ENCODE measurements at regions not wholly inside any gene's neighbourhood (a gene's known extent, or its start where the extent isn't known, plus 50 kb on each side); places are given as distances from the start of the nearest gene placed in this dataset.
"Not testable (repeated sequence)": the region's sequence is repeated elsewhere in the genome, so short reads cannot be mapped to it uniquely, and the experiment has no call there.

DNA sequence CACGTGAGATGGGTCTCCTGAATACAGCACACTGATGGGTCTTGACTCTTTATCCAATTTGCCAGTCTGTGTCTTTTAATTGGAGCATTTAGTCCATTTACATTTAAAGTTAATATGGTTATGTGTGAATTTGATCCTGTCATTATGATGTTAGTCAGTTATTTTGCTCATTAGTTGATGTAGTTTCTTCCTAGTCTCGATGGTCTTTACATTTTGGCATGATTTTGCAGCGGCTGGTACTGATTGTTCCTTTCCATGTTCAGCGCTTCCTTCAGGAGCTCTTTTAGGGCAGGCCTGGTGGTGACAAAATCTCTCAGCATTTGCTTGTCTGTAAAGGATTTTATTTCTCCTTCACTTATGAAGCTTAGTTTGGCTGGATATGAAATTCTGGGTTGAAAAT lies 68.0 kb upstream of the IZUMO1R start:
- H3K9me1 ChIP-seq (ENCODE audit: control insufficient read depth, insufficient read depth, low read length); H3K79me2 ChIP-seq (ENCODE audit: control insufficient read depth, insufficient read depth, low read length); FAIRE-seq; H3K9me3 ChIP-seq (replicated peaks; ENCODE audit: control insufficient read depth, insufficient read depth, low read depth, low read length); ATAC-seq; H3K36me3 ChIP-seq (ENCODE audit: control insufficient read depth, insufficient read depth, low read length); CTCF ChIA-PET (ENCODE audit: low intra/inter-chr PET ratio); POLR2A ChIA-PET; H3K27ac ChIP-seq (ENCODE audit: extremely low read depth, low read depth, low read length); H3K9ac ChIP-seq (ENCODE audit: insufficient read depth in 1 of 2, low read depth in 2 of 2, low read length in 2 of 2); DNase-seq (ENCODE audit: extremely low read depth in 1 of 4, low spot score in 3 of 4); BruUV-seq (replicated peaks); H3K4me1 ChIP-seq (replicated peaks in 1 of 2; ENCODE audit: control insufficient read depth in 2 of 2, insufficient read depth in 2 of 2, low read length in 2 of 2); H2AFZ ChIP-seq (ENCODE audit: low read depth, low read length); H4K20me1 ChIP-seq (replicated peaks; ENCODE audit: control insufficient read depth, insufficient read depth, low read length); in situ Hi-C loops (cut with MboI); H3K4me2 ChIP-seq (ENCODE audit: insufficient read depth, low read length); H3K4me3 ChIP-seq; intact Hi-C loops (cut with micrococcal nuclease); TF ChIP-seq BRCA1 (CRISPR knock-in tag; IDR thresholded peaks at IDR 0.05): not testable (repeated sequence)
- peaks cover 6 to 11% of the 10 kb centered on the region in 2 experiments; a peak in 3 of 5 replicates for H3K27me3 ChIP-seq (ENCODE audit: control insufficient read depth in 2 of 2, insufficient read depth in 2 of 2, low read length in 2 of 2)
- WGBS (ENCODE audit: insufficient coverage, low coverage, missing lambda C conversion rate), result 0% methylated on average over 3 of the region's 4 CpGs
- TF ChIP-seq BRCA1 (IDR thresholded peaks at IDR 0.05) (peak; percentile 96), ZNF507 (tag; conservative IDR thresholded peaks at IDR 0.05) (peak; percentile 99), ZNF354B (CRISPR knock-in tag; IDR thresholded peaks at IDR 0.05) (peak; percentile 84), ETV1 (tag; conservative IDR thresholded peaks at IDR 0.05; ENCODE audit: low read depth) (0 out of 2 replicates have a peak, but pooled peaks have one; percentile 9)

- POLR2A ChIA-PET; CTCF ChIA-PET (ENCODE audit: low intra/inter-chr PET ratio); intact Hi-C loops (cut with micrococcal nuclease); in situ Hi-C loops (cut with MboI); H3K4me3 ChIP-seq; H3K4me1 ChIP-seq (replicated peaks in 1 of 2; ENCODE audit: control insufficient read depth in 2 of 2, insufficient read depth in 2 of 2, low read length in 2 of 2); H3K79me2 ChIP-seq (ENCODE audit: control insufficient read depth, insufficient read depth, low read length); BruUV-seq (replicated peaks); H3K9ac ChIP-seq (ENCODE audit: insufficient read depth in 1 of 2, low read depth in 2 of 2, low read length in 2 of 2); FAIRE-seq; H3K36me3 ChIP-seq (ENCODE audit: control insufficient read depth, insufficient read depth, low read length); H3K9me3 ChIP-seq (replicated peaks; ENCODE audit: control insufficient read depth, insufficient read depth, low read depth, low read length); H3K27ac ChIP-seq (ENCODE audit: extremely low read depth, low read depth, low read length); ATAC-seq; DNase-seq (ENCODE audit: extremely low read depth in 1 of 4, low spot score in 3 of 4); H3K9me1 ChIP-seq (ENCODE audit: control insufficient read depth, insufficient read depth, low read length); H4K20me1 ChIP-seq (replicated peaks; ENCODE audit: control insufficient read depth, insufficient read depth, low read length); H3K4me2 ChIP-seq (ENCODE audit: insufficient read depth, low read length); TF ChIP-seq NR4A1 (tag; IDR thresholded peaks at IDR 0.05): not testable (repeated sequence)
- Histone ChIP-seq H2AFZ (ENCODE audit: low read depth, low read length) (0 out of 2 replicates have a peak overlapping the region, but pooled peaks have one; percentile 34), H3K27me3 (ENCODE audit: control insufficient read depth in 2 of 2, insufficient read depth in 2 of 2, low read length in 2 of 2) (peaks cover 6 to 11% of the 10 kb centered on the region in 2 experiments; a peak in 3 of 5 replicates)
- under 1% methylated on average over 17 of the region's 18 CpGs for WGBS (ENCODE audit: insufficient coverage, low coverage, missing lambda C conversion rate)
- 0 out of 2 replicates have a peak, but pooled peaks have one; percentile 11 for TF ChIP-seq NR4A1 (CRISPR knock-in tag; IDR thresholded peaks at IDR 0.05)
- peak; percentile 35; the same call in 1 of the 2 replicates for TF ChIP-seq KDM2B (CRISPR knock-in tag; IDR thresholded peaks at IDR 0.05)
- TF ChIP-seq HOMEZ (CRISPR knock-in tag; IDR thresholded peaks at IDR 0.05), result 0 out of 2 replicates have a peak, but pooled peaks have one; percentile 62
- 0 out of 2 replicates have a peak, but pooled peaks have one; percentile 9 for TF ChIP-seq ESRRA (IDR thresholded peaks at IDR 0.05; ENCODE audit: borderline replicate concordance, low read depth)
- 0 out of 2 replicates have a peak, but pooled peaks have one; percentile 30 for TF ChIP-seq PPARD (CRISPR knock-in tag; IDR thresholded peaks at IDR 0.05)
- TF ChIP-seq NONO (IDR thresholded peaks at IDR 0.05; ENCODE audit: low read depth in 2 of 2, low read length in 1 of 2), result 0 out of 4 replicates have a peak, but pooled peaks of 1 of the 2 experiments have one; percentile 19
- 0 out of 2 replicates have a peak, but pooled peaks have one; percentile 42 for TF ChIP-seq CTBP1 (IDR thresholded peaks at IDR 0.05; ENCODE audit: borderline replicate concordance)
- peak; percentile 41 for TF ChIP-seq NCOA4 (IDR thresholded peaks at IDR 0.05; ENCODE audit: partially characterized antibody)
- TF ChIP-seq FOXA3 (CRISPR knock-in tag; conservative IDR thresholded peaks at IDR 0.05 in 1 of 2, IDR thresholded peaks at IDR 0.05 in 1 of 2), result peak in 1 of 2 experiments; percentile 89; a peak in 2 of 4 replicates
These were observed 66.8 kb upstream of the IZUMO1R start for GRCh38 chr11:94237447-94238153.
